ENCODE measurements at regions not wholly inside any gene's neighbourhood (a gene's known extent, or its start where the extent isn't known, plus 50 kb on each side); places are given as distances from the start of the nearest gene placed in this dataset.
"Not testable (repeated sequence)": the region's sequence is repeated elsewhere in the genome, so short reads cannot be mapped to it uniquely, and the experiment has no call there.

GRCh38 chr12:33115716-33116115 lies 219.1 kb upstream of the PKP2 start (continued):
- TF ChIP-seq ATF2 (CRISPR knock-in tag; IDR thresholded peaks at IDR 0.05) (no peak), KDM1A (IDR thresholded peaks at IDR 0.05) (no peak), LARP7 (IDR thresholded peaks at IDR 0.05) (no peak), CBX2 (IDR thresholded peaks at IDR 0.05; ENCODE audit: insufficient read depth, low read length, poor library complexity, severe bottlenecking) (no peak), KAT7 (CRISPR knock-in tag; IDR thresholded peaks at IDR 0.05; ENCODE audit: borderline replicate concordance) (no peak), MBD2 (IDR thresholded peaks at IDR 0.05; ENCODE audit: borderline replicate concordance, low read depth) (no peak), GATA2 (CRISPR knock-in tag; IDR thresholded peaks at IDR 0.05) (no peak)

GRCh38 chr12:33111850-33112249 lies 215.3 kb upstream of the PKP2 start:
- H3K79me2 ChIP-seq (ENCODE audit: control insufficient read depth, insufficient read depth, low read length) = no peaks in the 10 kb centered on the region
- H3K9ac ChIP-seq (ENCODE audit: insufficient read depth in 1 of 2, low read depth in 2 of 2, low read length in 2 of 2) = no peak overlapping the region
- POLR2A ChIA-PET = no interaction called here
- no TSS peak for BruUV-seq (replicated peaks)
- H3K4me3 ChIP-seq = no peak overlapping the region
- CTCF ChIA-PET (ENCODE audit: low intra/inter-chr PET ratio) = no interaction called here
- in situ Hi-C loops (cut with MboI) = no loop called here
- H3K4me1 ChIP-seq (replicated peaks in 1 of 2; ENCODE audit: control insufficient read depth in 2 of 2, insufficient read depth in 2 of 2, low read length in 2 of 2) = no peaks in the 10 kb centered on the region
- DNase-seq (ENCODE audit: extremely low read depth in 1 of 4, low spot score in 3 of 4) (no peak), FAIRE-seq (no peak), ATAC-seq (no peak)
- H3K9me3 ChIP-seq (replicated peaks; ENCODE audit: control insufficient read depth, insufficient read depth, low read depth, low read length) = no peaks in the 10 kb centered on the region
- intact Hi-C loops (cut with micrococcal nuclease) = no loop called here
- no peaks in the 10 kb centered on the region for H4K20me1 ChIP-seq (replicated peaks; ENCODE audit: control insufficient read depth, insufficient read depth, low read length)
- no peaks in the 10 kb centered on the region for H3K9me1 ChIP-seq (ENCODE audit: control insufficient read depth, insufficient read depth, low read length)
- 6% methylated on average over 6 of the region's 6 CpGs for WGBS (ENCODE audit: insufficient coverage, low coverage, missing lambda C conversion rate)
- no peak overlapping the region for H2AFZ ChIP-seq (ENCODE audit: low read depth, low read length)
- TF ChIP-seq ZNF140 (CRISPR knock-in tag; IDR thresholded peaks at IDR 0.05) (no peak), U2AF1 (optimal IDR thresholded peaks at IDR 0.05; ENCODE audit: low read depth, low read length) (no peak), ZNF431 (CRISPR knock-in tag; IDR thresholded peaks at IDR 0.05) (no peak)
- no peak overlapping the region for H3K4me2 ChIP-seq (ENCODE audit: insufficient read depth, low read length)
- no peaks in the 10 kb centered on the region for H3K27me3 ChIP-seq (ENCODE audit: control insufficient read depth in 2 of 2, insufficient read depth in 2 of 2, low read length in 2 of 2)
- H3K27ac ChIP-seq (ENCODE audit: extremely low read depth, low read depth, low read length) = no peak overlapping the region
- no peaks in the 10 kb centered on the region for H3K36me3 ChIP-seq (ENCODE audit: control insufficient read depth, insufficient read depth, low read length)

GRCh38 chr12:33107827-33108226 lies 211.2 kb upstream of the PKP2 start:
- FAIRE-seq; POLR2A ChIA-PET; H3K9ac ChIP-seq (ENCODE audit: insufficient read depth in 1 of 2, low read depth in 2 of 2, low read length in 2 of 2); H3K36me3 ChIP-seq (ENCODE audit: control insufficient read depth, insufficient read depth, low read length); H3K4me1 ChIP-seq (replicated peaks in 1 of 2; ENCODE audit: control insufficient read depth in 2 of 2, insufficient read depth in 2 of 2, low read length in 2 of 2); H3K4me2 ChIP-seq (ENCODE audit: insufficient read depth, low read length); H3K27me3 ChIP-seq (ENCODE audit: control insufficient read depth in 2 of 2, insufficient read depth in 2 of 2, low read length in 2 of 2); CTCF ChIA-PET (ENCODE audit: low intra/inter-chr PET ratio); intact Hi-C loops (cut with micrococcal nuclease); H2AFZ ChIP-seq (ENCODE audit: low read depth, low read length); H3K79me2 ChIP-seq (ENCODE audit: control insufficient read depth, insufficient read depth, low read length); H3K4me3 ChIP-seq; H3K9me1 ChIP-seq (ENCODE audit: control insufficient read depth, insufficient read depth, low read length); ATAC-seq; in situ Hi-C loops (cut with MboI); BruUV-seq (replicated peaks); H3K27ac ChIP-seq (ENCODE audit: extremely low read depth, low read depth, low read length); DNase-seq (ENCODE audit: extremely low read depth in 1 of 4, low spot score in 3 of 4); H3K9me3 ChIP-seq (replicated peaks; ENCODE audit: control insufficient read depth, insufficient read depth, low read depth, low read length); H4K20me1 ChIP-seq (replicated peaks; ENCODE audit: control insufficient read depth, insufficient read depth, low read length): not testable (repeated sequence)
- WGBS (ENCODE audit: insufficient coverage, low coverage, missing lambda C conversion rate) = 0% methylated on average over 5 of the region's 7 CpGs

Measured in K562 (cell line).